Panc1 (cell line): ENCODE measurements at regions not wholly inside any gene's neighbourhood (a gene's known extent, or its start where the extent isn't known, plus 50 kb on each side); places are given as distances from the start of the nearest gene placed in this dataset.

Experiments
- POLR2AphosphoS5 ChIP-seq: IDR thresholded peaks from 2 replicates; pipeline ENCODE4 v1.6.1; 2012; ENCODE audit warnings: mild to moderate bottlenecking, low read depth, low read length, moderate library complexity
- TF ChIP-seq, protein P1 (sequence below), 2 experiments: IDR thresholded peaks; 2 replicates each; pipeline ENCODE4 v1.6.1; 2011 to 2012; ENCODE audit warnings: low read depth in 2 of 2, control low read depth in 1 of 2, low read length in 1 of 2, mild to moderate bottlenecking in 1 of 2, moderate library complexity in 1 of 2; ENCODE audit not compliant: insufficient read depth in 1 of 2

GRCh38 chr5:100270023-100270771 lies 265.0 kb upstream of the FAM174A start:
- TF ChIP-seq POLR2AphosphoS5: no peak
- TF ChIP-seq, protein P1, sequence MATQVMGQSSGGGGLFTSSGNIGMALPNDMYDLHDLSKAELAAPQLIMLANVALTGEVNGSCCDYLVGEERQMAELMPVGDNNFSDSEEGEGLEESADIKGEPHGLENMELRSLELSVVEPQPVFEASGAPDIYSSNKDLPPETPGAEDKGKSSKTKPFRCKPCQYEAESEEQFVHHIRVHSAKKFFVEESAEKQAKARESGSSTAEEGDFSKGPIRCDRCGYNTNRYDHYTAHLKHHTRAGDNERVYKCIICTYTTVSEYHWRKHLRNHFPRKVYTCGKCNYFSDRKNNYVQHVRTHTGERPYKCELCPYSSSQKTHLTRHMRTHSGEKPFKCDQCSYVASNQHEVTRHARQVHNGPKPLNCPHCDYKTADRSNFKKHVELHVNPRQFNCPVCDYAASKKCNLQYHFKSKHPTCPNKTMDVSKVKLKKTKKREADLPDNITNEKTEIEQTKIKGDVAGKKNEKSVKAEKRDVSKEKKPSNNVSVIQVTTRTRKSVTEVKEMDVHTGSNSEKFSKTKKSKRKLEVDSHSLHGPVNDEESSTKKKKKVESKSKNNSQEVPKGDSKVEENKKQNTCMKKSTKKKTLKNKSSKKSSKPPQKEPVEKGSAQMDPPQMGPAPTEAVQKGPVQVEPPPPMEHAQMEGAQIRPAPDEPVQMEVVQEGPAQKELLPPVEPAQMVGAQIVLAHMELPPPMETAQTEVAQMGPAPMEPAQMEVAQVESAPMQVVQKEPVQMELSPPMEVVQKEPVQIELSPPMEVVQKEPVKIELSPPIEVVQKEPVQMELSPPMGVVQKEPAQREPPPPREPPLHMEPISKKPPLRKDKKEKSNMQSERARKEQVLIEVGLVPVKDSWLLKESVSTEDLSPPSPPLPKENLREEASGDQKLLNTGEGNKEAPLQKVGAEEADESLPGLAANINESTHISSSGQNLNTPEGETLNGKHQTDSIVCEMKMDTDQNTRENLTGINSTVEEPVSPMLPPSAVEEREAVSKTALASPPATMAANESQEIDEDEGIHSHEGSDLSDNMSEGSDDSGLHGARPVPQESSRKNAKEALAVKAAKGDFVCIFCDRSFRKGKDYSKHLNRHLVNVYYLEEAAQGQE (IDR thresholded peaks at IDR 0.05; ENCODE audit: insufficient read depth in 1 of 2, low read depth in 2 of 2, low read length in 1 of 2): no peak
